ENCODE measurements at regions not wholly inside any gene's neighbourhood (a gene's known extent, or its start where the extent isn't known, plus 50 kb on each side); places are given as distances from the start of the nearest gene placed in this dataset.

DNA sequence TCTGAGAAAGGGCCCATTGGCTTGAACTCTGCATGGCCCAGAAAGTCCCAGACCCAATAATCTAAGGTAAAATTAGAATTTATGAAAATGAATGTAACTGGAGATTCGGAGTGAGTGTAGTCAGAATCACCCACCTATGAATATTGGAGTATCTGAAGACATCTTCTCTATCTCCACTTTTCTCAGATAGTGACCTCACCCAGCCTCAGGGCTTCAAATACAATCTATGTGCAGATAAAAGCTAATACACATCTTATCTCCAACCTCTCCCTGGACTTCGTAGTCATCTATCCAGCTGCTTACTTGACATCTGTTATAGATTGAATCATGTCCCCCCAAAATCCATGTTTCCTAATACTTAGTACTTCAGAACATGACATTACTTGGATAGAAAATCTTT lies 263.2 kb downstream of the RAD51AP2 start:
- Histone ChIP-seq H3K36me3 (ENCODE audit: low read length) (no peaks in the 10 kb centered on the region), H3K27me3 (ENCODE audit: low read length) (no peaks in the 10 kb centered on the region), H3F3A (ENCODE audit: insufficient read depth) (no peaks in the 10 kb centered on the region), H4K20me1 (ENCODE audit: low read depth, low read length) (no peaks in the 10 kb centered on the region), H3K27ac (ENCODE audit: low read depth, low read length) (no peak overlapping the region), H3K9me2 (replicated peaks; ENCODE audit: insufficient read depth, low read length) (no peaks in the 10 kb centered on the region), H3K9me3 (ENCODE audit: insufficient read depth, low read length) (no peaks in the 10 kb centered on the region), H3K79me2 (ENCODE audit: insufficient read depth, low read length) (no peaks in the 10 kb centered on the region), H3K4me3 (ENCODE audit: insufficient read depth, low read length, poor library complexity, severe bottlenecking) (no peak overlapping the region), H3K4me2 (ENCODE audit: low read depth, low read length, poor library complexity, severe bottlenecking) (no peak overlapping the region), H2AFZ (ENCODE audit: low read depth, low read length, severe bottlenecking) (no peak overlapping the region), H3K9ac (ENCODE audit: low read length) (no peak overlapping the region)
- TF ChIP-seq, protein P1, sequence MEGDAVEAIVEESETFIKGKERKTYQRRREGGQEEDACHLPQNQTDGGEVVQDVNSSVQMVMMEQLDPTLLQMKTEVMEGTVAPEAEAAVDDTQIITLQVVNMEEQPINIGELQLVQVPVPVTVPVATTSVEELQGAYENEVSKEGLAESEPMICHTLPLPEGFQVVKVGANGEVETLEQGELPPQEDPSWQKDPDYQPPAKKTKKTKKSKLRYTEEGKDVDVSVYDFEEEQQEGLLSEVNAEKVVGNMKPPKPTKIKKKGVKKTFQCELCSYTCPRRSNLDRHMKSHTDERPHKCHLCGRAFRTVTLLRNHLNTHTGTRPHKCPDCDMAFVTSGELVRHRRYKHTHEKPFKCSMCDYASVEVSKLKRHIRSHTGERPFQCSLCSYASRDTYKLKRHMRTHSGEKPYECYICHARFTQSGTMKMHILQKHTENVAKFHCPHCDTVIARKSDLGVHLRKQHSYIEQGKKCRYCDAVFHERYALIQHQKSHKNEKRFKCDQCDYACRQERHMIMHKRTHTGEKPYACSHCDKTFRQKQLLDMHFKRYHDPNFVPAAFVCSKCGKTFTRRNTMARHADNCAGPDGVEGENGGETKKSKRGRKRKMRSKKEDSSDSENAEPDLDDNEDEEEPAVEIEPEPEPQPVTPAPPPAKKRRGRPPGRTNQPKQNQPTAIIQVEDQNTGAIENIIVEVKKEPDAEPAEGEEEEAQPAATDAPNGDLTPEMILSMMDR (IDR thresholded peaks at IDR 0.05; ENCODE audit: insufficient read depth, low read length, poor library complexity, severe bottlenecking): no peak
- TF ChIP-seq EZH2phosphoT487 (conservative IDR thresholded peaks at IDR 0.05; ENCODE audit: low read length): no peak

DNA sequence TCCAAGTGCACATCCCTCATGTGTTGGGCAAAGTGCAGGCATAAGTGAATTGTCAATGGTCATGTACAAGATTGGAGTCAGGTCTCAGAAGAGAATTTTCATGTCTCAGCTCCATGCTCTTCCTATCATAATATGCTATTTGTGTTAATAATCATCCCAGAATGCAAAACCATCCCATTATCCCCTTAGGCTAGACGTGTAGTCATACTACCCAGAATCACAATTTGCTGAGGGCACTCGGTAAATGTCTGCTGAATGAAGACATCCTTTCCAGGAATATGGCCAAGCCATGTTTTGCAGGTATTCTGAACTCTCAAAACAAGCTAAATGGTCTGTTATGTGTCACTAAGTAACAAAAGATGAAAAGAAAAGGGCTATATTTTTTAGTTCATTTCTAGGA lies 263.8 kb downstream of the RAD51AP2 start:
- no peaks in the 10 kb centered on the region for H3K27me3 ChIP-seq (ENCODE audit: low read length)
- no peak overlapping the region for H3K4me2 ChIP-seq (ENCODE audit: low read depth, low read length, poor library complexity, severe bottlenecking)
- no peak overlapping the region for H2AFZ ChIP-seq (ENCODE audit: low read depth, low read length, severe bottlenecking)
- no peak overlapping the region for H3K27ac ChIP-seq (ENCODE audit: low read depth, low read length)
- no peaks in the 10 kb centered on the region for H4K20me1 ChIP-seq (ENCODE audit: low read depth, low read length)
- H3K36me3 ChIP-seq (ENCODE audit: low read length): no peaks in the 10 kb centered on the region
- H3K79me2 ChIP-seq (ENCODE audit: insufficient read depth, low read length): no peaks in the 10 kb centered on the region
- no peak overlapping the region for H3K9ac ChIP-seq (ENCODE audit: low read length)
- no peaks in the 10 kb centered on the region for H3K9me2 ChIP-seq (replicated peaks; ENCODE audit: insufficient read depth, low read length)
- no peak overlapping the region for H3K4me3 ChIP-seq (ENCODE audit: insufficient read depth, low read length, poor library complexity, severe bottlenecking)
- TF ChIP-seq, protein P1 (IDR thresholded peaks at IDR 0.05; ENCODE audit: insufficient read depth, low read length, poor library complexity, severe bottlenecking): no peak
- TF ChIP-seq EZH2phosphoT487 (conservative IDR thresholded peaks at IDR 0.05; ENCODE audit: low read length): no peak
- H3K9me3 ChIP-seq (ENCODE audit: insufficient read depth, low read length): no peaks in the 10 kb centered on the region
- no peaks in the 10 kb centered on the region for H3F3A ChIP-seq (ENCODE audit: insufficient read depth)

DNA sequence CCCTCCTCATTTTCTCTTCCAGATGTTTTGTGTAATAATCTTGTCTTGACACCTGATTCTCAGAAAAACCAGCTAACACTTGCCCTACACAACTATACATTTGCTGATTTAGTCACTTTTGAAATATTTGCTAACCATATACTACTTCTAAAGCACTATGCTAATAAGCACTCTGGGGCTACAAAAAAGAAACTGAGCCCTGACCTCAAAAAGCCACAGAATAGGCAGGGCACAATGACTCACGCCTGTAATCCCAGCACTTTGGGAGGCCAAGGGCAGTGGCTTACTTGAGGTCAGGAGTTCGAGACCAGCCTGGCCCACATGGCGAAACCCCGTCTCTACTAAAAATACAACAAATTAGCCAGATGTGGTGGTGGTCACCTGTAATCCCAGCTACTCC lies 266.0 kb downstream of the RAD51AP2 start:
- Histone ChIP-seq H3K27me3 (ENCODE audit: low read length) (no peaks in the 10 kb centered on the region), H3K4me2 (ENCODE audit: low read depth, low read length, poor library complexity, severe bottlenecking) (no peak overlapping the region), H3K9ac (ENCODE audit: low read length) (no peak overlapping the region), H3K9me3 (ENCODE audit: insufficient read depth, low read length) (no peaks in the 10 kb centered on the region), H3K79me2 (ENCODE audit: insufficient read depth, low read length) (no peaks in the 10 kb centered on the region), H3F3A (ENCODE audit: insufficient read depth) (no peaks in the 10 kb centered on the region), H3K9me2 (replicated peaks; ENCODE audit: insufficient read depth, low read length) (no peaks in the 10 kb centered on the region), H2AFZ (ENCODE audit: low read depth, low read length, severe bottlenecking) (no peak overlapping the region), H3K4me3 (ENCODE audit: insufficient read depth, low read length, poor library complexity, severe bottlenecking) (no peak overlapping the region), H4K20me1 (ENCODE audit: low read depth, low read length) (no peaks in the 10 kb centered on the region), H3K27ac (ENCODE audit: low read depth, low read length) (no peak overlapping the region), H3K36me3 (ENCODE audit: low read length) (no peaks in the 10 kb centered on the region)
- TF ChIP-seq, protein P1 (IDR thresholded peaks at IDR 0.05; ENCODE audit: insufficient read depth, low read length, poor library complexity, severe bottlenecking): no peak
- no peak for TF ChIP-seq EZH2phosphoT487 (conservative IDR thresholded peaks at IDR 0.05; ENCODE audit: low read length)

All from SU-DHL-6 (cell line).